ENCODE measurements at regions not wholly inside any gene's neighbourhood (a gene's known extent, or its start where the extent isn't known, plus 50 kb on each side); places are given as distances from the start of the nearest gene placed in this dataset.

- BruUV-seq (replicated peaks): no TSS peak
- intact Hi-C loops (cut with micrococcal nuclease; ENCODE audit: unreplicated experiment): loop anchor here (2.0 to 10.0 kb wide), 3 partner anchors 280 to 1104 kb away; no protein-coding TSS in a partner anchor
- CTCF ChIA-PET: no interaction called here
Observed at GRCh38 chr2:78431241-78431640, 594.3 kb upstream of the REG3G start.

GRCh38 chr2:78439122-78439521 lies 586.4 kb upstream of the REG3G start:
- no peak for TF ChIP-seq CTCF (conservative IDR thresholded peaks at IDR 0.05; ENCODE audit: low read depth, low read length)
- POLR2A ChIA-PET (ENCODE audit: low non-redundant PET): no interaction called here

More at GRCh38 chr2:78431241-78431640, 594.3 kb upstream of the REG3G start:
- Histone ChIP-seq H3K4me1 (ENCODE audit: insufficient read depth, low read length, poor library complexity, severe bottlenecking) (peaks cover 8% of the 10 kb centered on the region), H3K9me3 (ENCODE audit: low read depth, low read length, poor library complexity, severe bottlenecking) (no peaks in the 10 kb centered on the region), H3K27me3 (replicated peaks; ENCODE audit: insufficient read depth, low read depth, low read length, poor library complexity) (no peaks in the 10 kb centered on the region), H3K27ac (ENCODE audit: low read depth, low read length, poor library complexity, severe bottlenecking) (no peak overlapping the region), H3K4me3 (ENCODE audit: low read depth, low read length, poor library complexity, severe bottlenecking) (no peak overlapping the region), H3K36me3 (ENCODE audit: insufficient read depth, low read length, poor library complexity, severe bottlenecking) (no peaks in the 10 kb centered on the region)
- DNase-seq (ENCODE audit: low spot score): peak; percentile 52
- POLR2A ChIA-PET (ENCODE audit: low non-redundant PET): no interaction called here
- TF ChIP-seq CTCF (conservative IDR thresholded peaks at IDR 0.05; ENCODE audit: low read depth, low read length) (peak; percentile 57), EZH2 (IDR thresholded peaks at IDR 0.05; ENCODE audit: borderline replicate concordance, low read depth, low read length, poor library complexity, severe bottlenecking) (no peak)

GRCh38 chr2:78455586-78455985 lies 569.9 kb upstream of the REG3G start:
- DNase-seq (ENCODE audit: low spot score): no peak
- POLR2A ChIA-PET (ENCODE audit: low non-redundant PET): no interaction called here
- no peaks in the 10 kb centered on the region for H3K36me3 ChIP-seq (ENCODE audit: insufficient read depth, low read length, poor library complexity, severe bottlenecking)
- no peaks in the 10 kb centered on the region for H3K4me1 ChIP-seq (ENCODE audit: insufficient read depth, low read length, poor library complexity, severe bottlenecking)
- no peak overlapping the region for H3K27ac ChIP-seq (ENCODE audit: low read depth, low read length, poor library complexity, severe bottlenecking)
- TF ChIP-seq EZH2 (IDR thresholded peaks at IDR 0.05; ENCODE audit: borderline replicate concordance, low read depth, low read length, poor library complexity, severe bottlenecking) (no peak), CTCF (conservative IDR thresholded peaks at IDR 0.05; ENCODE audit: low read depth, low read length) (no peak)
- BruUV-seq (replicated peaks): no TSS peak
- no peak overlapping the region for H3K4me3 ChIP-seq (ENCODE audit: low read depth, low read length, poor library complexity, severe bottlenecking)
- no peaks in the 10 kb centered on the region for H3K9me3 ChIP-seq (ENCODE audit: low read depth, low read length, poor library complexity, severe bottlenecking)
- intact Hi-C loops (cut with micrococcal nuclease; ENCODE audit: unreplicated experiment): no loop called here
- CTCF ChIA-PET: no interaction called here
- H3K27me3 ChIP-seq (replicated peaks; ENCODE audit: insufficient read depth, low read depth, low read length, poor library complexity): no peaks in the 10 kb centered on the region

More at GRCh38 chr2:78439122-78439521, 586.4 kb upstream of the REG3G start:
- Histone ChIP-seq H3K4me1 (ENCODE audit: insufficient read depth, low read length, poor library complexity, severe bottlenecking) (no peaks in the 10 kb centered on the region), H3K9me3 (ENCODE audit: low read depth, low read length, poor library complexity, severe bottlenecking) (peaks cover 4% of the 10 kb centered on the region), H3K36me3 (ENCODE audit: insufficient read depth, low read length, poor library complexity, severe bottlenecking) (no peaks in the 10 kb centered on the region), H3K4me3 (ENCODE audit: low read depth, low read length, poor library complexity, severe bottlenecking) (no peak overlapping the region), H3K27me3 (replicated peaks; ENCODE audit: insufficient read depth, low read depth, low read length, poor library complexity) (no peaks in the 10 kb centered on the region), H3K27ac (ENCODE audit: low read depth, low read length, poor library complexity, severe bottlenecking) (no peak overlapping the region)
- no TSS peak for BruUV-seq (replicated peaks)
- no peak for DNase-seq (ENCODE audit: low spot score)
- intact Hi-C loops (cut with micrococcal nuclease; ENCODE audit: unreplicated experiment): loop anchor here (10.0 kb wide), 1 partner anchor 1096 kb away; no protein-coding TSS in a partner anchor
- CTCF ChIA-PET: no interaction called here

All from A673 (cell line).